GM18499 (cell line): ENCODE measurements at regions not wholly inside any gene's neighbourhood (a gene's known extent, or its start where the extent isn't known, plus 50 kb on each side); places are given as distances from the start of the nearest gene placed in this dataset.

Experiments used
- ATAC-seq: cut with Tn5 transposase; IDR thresholded peaks from one replicate; pipeline ENCODE4 v1.9.1; 2021; ENCODE audit warnings: moderate number of reproducible peaks; ENCODE audit not compliant: insufficient read depth, unreplicated experiment

- ATAC-seq: no peak
These were observed 56.8 kb upstream of the ETAA1 start for GRCh38 chr2:67340133-67341011.

- ATAC-seq: no peak
These were observed 56.2 kb upstream of the ETAA1 start for GRCh38 chr2:67341012-67341318.

GRCh38 chr2:67341336-67341735 is 55.8 kb upstream of the ETAA1 start:
- no peak for ATAC-seq

- no peak for ATAC-seq
These were observed 54.7 kb upstream of the ETAA1 start for GRCh38 chr2:67342394-67342793.

GRCh38 chr2:67346718-67347407 is 50.3 kb upstream of the ETAA1 start:
- ATAC-seq: no peak
